Calu3 (cell line): ENCODE measurements at regions not wholly inside any gene's neighbourhood (a gene's known extent, or its start where the extent isn't known, plus 50 kb on each side); places are given as distances from the start of the nearest gene placed in this dataset.

Experiments
- BruUV-seq: library from RNA; stranded (reverse); fragments of 400-500 nt; replicated peaks from 2 replicates; lab custom pipeline; 2021; lab: Mats Ljungman, UMichigan
- CTCF ChIA-PET: fragments of 300-600 bp; sonication (Branson Sonifier 250); formaldehyde crosslinking; loops from one replicate; lab custom pipeline; 2022; ENCODE audit warnings: antibody characterized with exemption; lab: Charles Lee
- DNase-seq: peaks from one replicate; pipeline ENCODE4 v3.0.0; 2022
- H3K27ac Mint-ChIP-seq: one replicate; pipeline ENCODE4 v1.8.0; 2022; ENCODE audit warnings: mixed read lengths; ENCODE audit not compliant: unreplicated experiment
- H3K27me3 Mint-ChIP-seq: one replicate; pipeline ENCODE4 v1.8.0; 2022; ENCODE audit warnings: mixed read lengths; ENCODE audit not compliant: unreplicated experiment
- H3K36me3 Mint-ChIP-seq: one replicate; pipeline ENCODE4 v1.8.0; 2022; ENCODE audit warnings: mild to moderate bottlenecking, moderate library complexity, mixed read lengths; ENCODE audit not compliant: insufficient read depth, unreplicated experiment
- H3K4me1 Mint-ChIP-seq: one replicate; pipeline ENCODE4 v1.8.0; 2022; ENCODE audit warnings: mild to moderate bottlenecking, low read depth, mixed read lengths; ENCODE audit not compliant: unreplicated experiment
- H3K4me3 Mint-ChIP-seq: one replicate; pipeline ENCODE4 v1.8.0; 2022; ENCODE audit warnings: mild to moderate bottlenecking, low read depth, moderate library complexity, mixed read lengths; ENCODE audit not compliant: unreplicated experiment
- H3K9me3 Mint-ChIP-seq: one replicate; pipeline ENCODE4 v1.8.0; 2022; ENCODE audit warnings: low read depth, mixed read lengths; ENCODE audit not compliant: unreplicated experiment
- intact Hi-C: fragments of 100-400 bp; cut with micrococcal nuclease; formaldehyde crosslinking; loops from one replicate; pipeline ENCODE4 v1.10.0; 2022; ENCODE audit not compliant: unreplicated experiment
- TF ChIP-seq, protein P1 (sequence below): fragments of 200-600 bp; IDR thresholded peaks from one replicate; pipeline ENCODE4 v1.8.0; 2022; ENCODE audit warnings: antibody characterized with exemption; ENCODE audit not compliant: unreplicated experiment

DNA sequence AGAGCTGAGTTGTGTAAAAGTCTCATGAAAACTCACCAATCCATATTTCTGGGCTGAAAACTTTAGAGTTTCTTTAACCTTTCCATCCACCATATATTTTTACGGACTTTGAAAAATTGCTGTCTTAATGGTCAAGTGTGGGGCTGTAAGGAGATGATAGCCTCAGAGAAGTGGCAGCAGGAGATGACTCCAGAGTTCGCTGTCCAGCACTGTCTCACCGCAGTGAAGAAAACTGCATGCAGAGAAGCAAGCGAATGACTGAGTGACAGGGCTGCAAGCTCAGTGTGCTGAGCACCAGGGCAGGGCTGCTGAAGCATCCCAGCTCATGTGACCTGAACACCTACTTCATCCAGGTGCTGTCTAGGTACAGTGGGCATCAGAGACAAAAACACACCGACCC, 564.5 kb downstream of the ACTR3B start:
- CTCF ChIA-PET: no interaction called here
- BruUV-seq: no TSS peak
- intact Hi-C loops: no loop called here
- Mint-ChIP-seq H3K9me3 (peaks cover 27% of the 10 kb centered on the region), H3K4me1 (no peaks in the 10 kb centered on the region), H3K4me3 (no peak overlapping the region), H3K36me3 (no peaks in the 10 kb centered on the region), H3K27me3 (no peaks in the 10 kb centered on the region), H3K27ac (no peak overlapping the region)
- no peak for DNase-seq
- TF ChIP-seq, protein P1, sequence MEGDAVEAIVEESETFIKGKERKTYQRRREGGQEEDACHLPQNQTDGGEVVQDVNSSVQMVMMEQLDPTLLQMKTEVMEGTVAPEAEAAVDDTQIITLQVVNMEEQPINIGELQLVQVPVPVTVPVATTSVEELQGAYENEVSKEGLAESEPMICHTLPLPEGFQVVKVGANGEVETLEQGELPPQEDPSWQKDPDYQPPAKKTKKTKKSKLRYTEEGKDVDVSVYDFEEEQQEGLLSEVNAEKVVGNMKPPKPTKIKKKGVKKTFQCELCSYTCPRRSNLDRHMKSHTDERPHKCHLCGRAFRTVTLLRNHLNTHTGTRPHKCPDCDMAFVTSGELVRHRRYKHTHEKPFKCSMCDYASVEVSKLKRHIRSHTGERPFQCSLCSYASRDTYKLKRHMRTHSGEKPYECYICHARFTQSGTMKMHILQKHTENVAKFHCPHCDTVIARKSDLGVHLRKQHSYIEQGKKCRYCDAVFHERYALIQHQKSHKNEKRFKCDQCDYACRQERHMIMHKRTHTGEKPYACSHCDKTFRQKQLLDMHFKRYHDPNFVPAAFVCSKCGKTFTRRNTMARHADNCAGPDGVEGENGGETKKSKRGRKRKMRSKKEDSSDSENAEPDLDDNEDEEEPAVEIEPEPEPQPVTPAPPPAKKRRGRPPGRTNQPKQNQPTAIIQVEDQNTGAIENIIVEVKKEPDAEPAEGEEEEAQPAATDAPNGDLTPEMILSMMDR: no peak

DNA sequence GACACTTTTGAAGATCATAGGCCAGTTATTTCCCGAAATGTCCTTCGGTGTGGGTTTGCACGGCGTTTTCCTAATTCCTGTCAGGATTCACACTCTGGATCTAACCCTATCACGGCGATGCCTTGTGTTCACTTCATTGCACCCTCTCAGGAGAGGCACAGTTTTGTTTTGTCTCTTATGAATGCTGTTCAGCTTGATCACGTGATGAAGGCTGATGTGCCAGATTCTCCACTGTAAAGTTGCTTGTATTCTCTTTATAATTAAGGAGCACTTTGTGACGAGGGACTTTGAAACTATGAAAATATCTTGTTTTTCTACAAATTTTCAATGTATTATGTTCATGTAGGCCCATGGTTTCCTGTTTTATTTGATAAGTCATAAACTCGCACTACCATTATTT, 568.1 kb downstream of the ACTR3B start:
- Mint-ChIP-seq H3K27ac (no peak overlapping the region), H3K4me1 (no peaks in the 10 kb centered on the region), H3K9me3 (peaks cover 19% of the 10 kb centered on the region), H3K27me3 (no peaks in the 10 kb centered on the region), H3K36me3 (no peaks in the 10 kb centered on the region), H3K4me3 (no peak overlapping the region)
- CTCF ChIA-PET: interaction anchor here (0.7 kb wide), 1 partner anchor 25 kb away, joined by 3 read pairs; no protein-coding TSS in a partner anchor
- TF ChIP-seq, protein P1: no peak
- intact Hi-C loops: no loop called here
- no peak for DNase-seq
- no TSS peak for BruUV-seq

DNA sequence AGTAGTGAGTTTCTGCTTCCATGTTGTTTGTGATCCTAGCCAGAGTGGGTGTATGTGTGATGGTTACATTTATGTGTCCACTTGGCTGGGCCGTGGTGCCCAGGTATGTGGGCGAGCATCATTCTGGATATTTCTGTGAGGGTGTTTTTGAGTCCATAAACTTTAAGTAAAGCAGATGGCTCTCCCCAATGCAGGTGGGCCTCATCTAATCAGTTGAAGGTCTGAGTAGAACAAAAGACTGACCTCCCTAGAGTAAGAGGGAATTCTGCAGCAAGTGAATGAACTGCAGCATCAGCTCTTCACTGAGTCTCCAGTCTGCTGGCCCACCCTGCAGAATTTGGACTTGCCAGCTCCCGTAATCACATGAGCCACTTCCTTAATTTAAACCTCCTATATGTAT, 571.9 kb downstream of the ACTR3B start:
- no peaks in the 10 kb centered on the region for H3K4me1 Mint-ChIP-seq
- TF ChIP-seq, protein P1: no peak
- CTCF ChIA-PET: no interaction called here
- no TSS peak for BruUV-seq
- peaks cover 23% of the 10 kb centered on the region for H3K9me3 Mint-ChIP-seq
- intact Hi-C loops: no loop called here
- no peak overlapping the region for H3K4me3 Mint-ChIP-seq
- no peak overlapping the region for H3K27ac Mint-ChIP-seq
- H3K36me3 Mint-ChIP-seq: no peaks in the 10 kb centered on the region
- H3K27me3 Mint-ChIP-seq: no peaks in the 10 kb centered on the region
- no peak for DNase-seq

DNA sequence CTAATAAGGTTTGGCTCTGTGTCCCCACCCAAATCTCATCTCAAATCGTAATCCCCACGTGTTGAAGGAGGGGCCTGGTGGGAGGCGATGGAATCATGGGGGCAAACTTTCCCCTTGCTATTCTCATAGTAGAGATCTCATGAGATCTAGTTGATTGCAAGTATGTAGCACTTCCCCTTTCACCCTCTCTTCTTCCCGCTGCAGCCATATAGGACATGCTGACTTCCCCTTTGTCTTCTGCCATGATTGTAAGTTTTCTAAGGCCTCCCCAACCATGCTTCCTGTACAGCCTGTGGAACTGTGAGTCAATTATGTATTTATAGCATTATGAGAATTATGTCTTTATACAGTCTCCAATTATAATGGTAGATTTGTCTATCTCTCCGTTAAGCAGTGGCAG, 594.5 kb downstream of the ACTR3B start:
- DNase-seq: no peak
- Mint-ChIP-seq H3K4me1 (no peaks in the 10 kb centered on the region), H3K4me3 (no peak overlapping the region), H3K36me3 (no peaks in the 10 kb centered on the region), H3K27ac (no peak overlapping the region), H3K9me3 (peaks cover 19% of the 10 kb centered on the region), H3K27me3 (no peaks in the 10 kb centered on the region)
- BruUV-seq: no TSS peak
- intact Hi-C loops: no loop called here
- TF ChIP-seq, protein P1: no peak
- CTCF ChIA-PET: no interaction called here

DNA sequence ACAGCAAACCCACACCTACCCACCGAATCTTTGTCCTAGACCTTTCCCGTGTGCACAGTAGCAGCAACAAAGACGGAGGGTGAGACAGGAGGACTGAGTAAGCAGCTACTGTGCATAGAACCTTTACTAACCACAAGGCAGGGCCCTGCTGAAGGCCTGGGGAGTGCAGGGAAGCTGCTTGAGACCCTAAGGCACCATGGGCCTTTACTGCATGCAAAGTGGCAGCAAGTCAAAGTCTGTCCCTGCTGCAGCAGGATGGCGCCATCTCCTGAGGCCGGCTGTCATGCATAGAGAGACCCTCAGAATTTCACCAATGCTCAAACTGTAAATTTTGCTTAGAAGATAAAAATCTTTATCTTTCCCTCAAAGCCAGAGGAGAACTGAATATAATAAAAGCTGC, 610.5 kb downstream of the ACTR3B start:
- no TSS peak for BruUV-seq
- Mint-ChIP-seq H3K27me3 (no peaks in the 10 kb centered on the region), H3K9me3 (peaks cover 12% of the 10 kb centered on the region), H3K27ac (no peak overlapping the region), H3K36me3 (no peaks in the 10 kb centered on the region), H3K4me1 (no peaks in the 10 kb centered on the region), H3K4me3 (no peak overlapping the region)
- CTCF ChIA-PET: no interaction called here
- TF ChIP-seq, protein P1: no peak
- intact Hi-C loops: no loop called here
- no peak for DNase-seq
